Astrocyte (in vitro differentiated cells and primary cell): ENCODE measurements at regions not wholly inside any gene's neighbourhood (a gene's known extent, or its start where the extent isn't known, plus 50 kb on each side); places are given as distances from the start of the nearest gene placed in this dataset.

Source experiments
- DNase-seq: peaks from one replicate; pipeline ENCODE4 v3.0.0-alpha.2; 2010; ENCODE audit warnings: low read depth
- FAIRE-seq: peaks from 2 replicates; lab custom pipeline; 2011; peaks lifted over from hg19 to GRCh38; lab: Jason Lieb, UNC
- H2AFZ ChIP-seq: 2 replicates; pipeline ENCODE4 v1.6.0; 2012; ENCODE audit warnings: low read depth, low read length, inconsistent platforms
- H3K27ac ChIP-seq: 2 replicates; pipeline ENCODE4 v1.5.1; 2011; ENCODE audit warnings: low read depth, low read length, inconsistent platforms
- H3K27me3 ChIP-seq: 2 replicates; pipeline ENCODE4 v1.6.0; 2011; ENCODE audit warnings: low read length, inconsistent platforms; ENCODE audit not compliant: insufficient read depth
- H3K36me3 ChIP-seq: 2 replicates; pipeline ENCODE4 v1.5.1; 2011; ENCODE audit warnings: low read length, inconsistent platforms; ENCODE audit not compliant: insufficient read depth
- H3K4me1 ChIP-seq: 2 replicates; pipeline ENCODE4 v1.5.1; 2011; ENCODE audit warnings: low read length, inconsistent platforms; ENCODE audit not compliant: insufficient read depth
- H3K4me2 ChIP-seq: 2 replicates; pipeline ENCODE4 v1.6.0; 2012; ENCODE audit warnings: low read length, inconsistent platforms
- H3K4me3 ChIP-seq: 2 replicates; pipeline ENCODE4 v1.5.1; 2011; ENCODE audit warnings: low read depth, mild to moderate bottlenecking, low read length, inconsistent platforms; ENCODE audit not compliant: insufficient read depth
- H3K79me2 ChIP-seq: 2 replicates; pipeline ENCODE4 v1.6.0; 2012; ENCODE audit warnings: mild to moderate bottlenecking, low read length, inconsistent platforms; ENCODE audit not compliant: insufficient read depth
- H3K9ac ChIP-seq: 2 replicates; pipeline ENCODE4 v1.6.0; 2012; ENCODE audit warnings: mild to moderate bottlenecking, low read length, inconsistent platforms
- H3K9me3 ChIP-seq: 2 replicates; pipeline ENCODE4 v1.5.1; 2012; ENCODE audit warnings: low read depth, mild to moderate bottlenecking, low read length, inconsistent platforms; ENCODE audit not compliant: insufficient read depth
- H4K20me1 ChIP-seq: 2 replicates; pipeline ENCODE4 v1.6.0; 2012; ENCODE audit warnings: low read length, inconsistent platforms; ENCODE audit not compliant: insufficient read depth
- H3K27ac Mint-ChIP-seq: one replicate; pipeline ENCODE4 v1.8.0; 2021; ENCODE audit warnings: mild to moderate bottlenecking, mixed read lengths; ENCODE audit not compliant: unreplicated experiment
- H3K27me3 Mint-ChIP-seq: one replicate; pipeline ENCODE4 v1.8.0; 2021; ENCODE audit warnings: low read depth, mixed read lengths; ENCODE audit not compliant: unreplicated experiment
- H3K36me3 Mint-ChIP-seq: one replicate; pipeline ENCODE4 v1.8.0; 2021; ENCODE audit warnings: low read depth, mixed read lengths; ENCODE audit not compliant: unreplicated experiment
- H3K4me1 Mint-ChIP-seq: one replicate; pipeline ENCODE4 v1.8.0; 2021; ENCODE audit warnings: low read depth, mixed read lengths; ENCODE audit not compliant: unreplicated experiment
- H3K4me3 Mint-ChIP-seq: one replicate; pipeline ENCODE4 v1.8.0; 2021; ENCODE audit warnings: mild to moderate bottlenecking, moderate library complexity, mixed read lengths; ENCODE audit not compliant: unreplicated experiment
- H3K9me3 Mint-ChIP-seq: one replicate; pipeline ENCODE4 v1.8.0; 2021; ENCODE audit warnings: mild to moderate bottlenecking, mixed read lengths; ENCODE audit not compliant: unreplicated experiment
- CTCF ChIP-seq: IDR thresholded peaks from 2 replicates; pipeline ENCODE4 v1.5.1; 2011; ENCODE audit warnings: low read depth, mild to moderate bottlenecking, inconsistent platforms, low read length, moderate library complexity; ENCODE audit not compliant: insufficient read depth
- EZH2 ChIP-seq: IDR thresholded peaks from 2 replicates; pipeline ENCODE4 v1.6.1; 2012; ENCODE audit warnings: mild to moderate bottlenecking, low read length, inconsistent platforms; ENCODE audit not compliant: insufficient read depth

GRCh38 chr7:53470336-53470970, 435.0 kb downstream of the POM121L12 start:
- H3K4me2 ChIP-seq: no peak overlapping the region
- no peaks in the 10 kb centered on the region for H4K20me1 ChIP-seq
- H3K9ac ChIP-seq: no peak overlapping the region
- no peaks in the 10 kb centered on the region for H3K79me2 ChIP-seq
- Mint-ChIP-seq H3K4me3 (no peak overlapping the region), H3K4me1 (peaks cover 5% of the 10 kb centered on the region), H3K27me3 (no peaks in the 10 kb centered on the region), H3K9me3 (peaks cover under 1% of the 10 kb centered on the region), H3K36me3 (no peaks in the 10 kb centered on the region), H3K27ac (no peak overlapping the region)
- H3K4me3 ChIP-seq: no peak overlapping the region
- H3K9me3 ChIP-seq: no peaks in the 10 kb centered on the region
- no peak for TF ChIP-seq EZH2
- TF ChIP-seq CTCF: no peak
- no peaks in the 10 kb centered on the region for H3K4me1 ChIP-seq
- FAIRE-seq (no peak), DNase-seq (no peak)
- no peaks in the 10 kb centered on the region for H3K36me3 ChIP-seq
- H2AFZ ChIP-seq: no peak overlapping the region
- H3K27me3 ChIP-seq: no peaks in the 10 kb centered on the region
- H3K27ac ChIP-seq: no peak overlapping the region

GRCh38 chr7:53473371-53473770, 437.9 kb downstream of the POM121L12 start:
- no peak overlapping the region for H3K4me3 Mint-ChIP-seq
- no peaks in the 10 kb centered on the region for H3K9me3 Mint-ChIP-seq
- Histone ChIP-seq H2AFZ (no peak overlapping the region), H3K79me2 (no peaks in the 10 kb centered on the region), H4K20me1 (no peaks in the 10 kb centered on the region), H3K4me1 (no peaks in the 10 kb centered on the region), H3K27me3 (no peaks in the 10 kb centered on the region), H3K4me2 (no peak overlapping the region), H3K9me3 (no peaks in the 10 kb centered on the region), H3K27ac (no peak overlapping the region), H3K9ac (no peak overlapping the region), H3K4me3 (no peak overlapping the region), H3K36me3 (no peaks in the 10 kb centered on the region)
- H3K27ac Mint-ChIP-seq: no peak overlapping the region
- no peaks in the 10 kb centered on the region for H3K36me3 Mint-ChIP-seq
- H3K27me3 Mint-ChIP-seq: no peaks in the 10 kb centered on the region
- FAIRE-seq (no peak), DNase-seq (no peak)
- no peak for TF ChIP-seq EZH2
- no peak for TF ChIP-seq CTCF
- peaks cover 5% of the 10 kb centered on the region for H3K4me1 Mint-ChIP-seq

DNA sequence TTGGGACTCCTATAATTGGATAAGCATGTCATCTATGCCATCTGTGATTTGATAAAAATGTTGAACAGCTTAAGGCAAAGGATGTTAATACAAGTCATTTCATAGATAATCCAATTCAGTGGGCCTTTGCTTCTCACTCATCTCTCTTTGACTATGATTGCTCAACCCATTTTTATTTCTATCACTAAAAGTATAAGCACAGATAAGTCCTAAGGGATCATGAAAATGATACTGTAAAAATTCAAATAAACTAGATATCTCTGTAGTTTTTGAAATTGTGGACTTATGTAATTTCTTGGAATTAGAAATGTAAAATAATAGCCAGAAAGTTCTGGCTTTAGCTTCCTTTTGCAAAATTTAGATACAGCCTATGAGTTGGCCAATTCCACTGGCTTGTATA, 440.3 kb downstream of the POM121L12 start:
- no peak overlapping the region for H3K27ac ChIP-seq

More for the DNA sequence above, 440.3 kb downstream of the POM121L12 start:
- no peak overlapping the region for H2AFZ ChIP-seq
- H3K4me2 ChIP-seq: no peak overlapping the region
- H3K4me3 Mint-ChIP-seq: no peak overlapping the region
- no peaks in the 10 kb centered on the region for H3K4me1 ChIP-seq
- TF ChIP-seq CTCF (no peak), EZH2 (no peak)
- peaks cover 5% of the 10 kb centered on the region for H3K4me1 Mint-ChIP-seq
- FAIRE-seq (no peak), DNase-seq (no peak)
- no peak overlapping the region for H3K27ac Mint-ChIP-seq
- no peaks in the 10 kb centered on the region for H3K9me3 Mint-ChIP-seq
- no peaks in the 10 kb centered on the region for H3K36me3 ChIP-seq
- H3K79me2 ChIP-seq: no peaks in the 10 kb centered on the region
- no peak overlapping the region for H3K4me3 ChIP-seq
- H4K20me1 ChIP-seq: no peaks in the 10 kb centered on the region
- no peaks in the 10 kb centered on the region for H3K27me3 ChIP-seq
- H3K27me3 Mint-ChIP-seq: no peaks in the 10 kb centered on the region
- no peaks in the 10 kb centered on the region for H3K36me3 Mint-ChIP-seq
- no peaks in the 10 kb centered on the region for H3K9me3 ChIP-seq
- H3K9ac ChIP-seq: no peak overlapping the region
